BLaER1 treated with 17β-estradiol and CSF1 and Interleukin-3, amounts not matched to agents 10 nM and 100 nM (cell line): ENCODE measurements at regions not wholly inside any gene's neighbourhood (a gene's known extent, or its start where the extent isn't known, plus 50 kb on each side); places are given as distances from the start of the nearest gene placed in this dataset.
"Not testable (repeated sequence)": the region's sequence is repeated elsewhere in the genome, so short reads cannot be mapped to it uniquely, and the experiment has no call there.

Experiments
- H3K27ac ChIP-seq, 11 experiments: shearing (Covaris generic); formaldehyde crosslinking; 2 replicates each; pipeline ENCODE4 v1.8.1; 2022
- H3K27me3 ChIP-seq, 11 experiments: shearing (Covaris generic); formaldehyde crosslinking; 2 replicates each; pipeline ENCODE4 v1.8.1; 2022
- H3K36me3 ChIP-seq, 11 experiments: shearing (Covaris generic); formaldehyde crosslinking; 2 replicates each; pipeline ENCODE4 v1.8.1; 2022
- H3K4me1 ChIP-seq, 10 experiments: shearing (Covaris generic); formaldehyde crosslinking; 2 replicates each; pipeline ENCODE4 v1.8.1; 2022
- H3K4me2 ChIP-seq, 11 experiments: shearing (Covaris generic); formaldehyde crosslinking; 2 replicates each; pipeline ENCODE4 v1.8.1; 2022
- H3K4me3 ChIP-seq, 10 experiments: shearing (Covaris generic); formaldehyde crosslinking; 2 replicates each; pipeline ENCODE4 v1.8.1; 2022
- H3K9ac ChIP-seq, 11 experiments: shearing (Covaris generic); formaldehyde crosslinking; 2 replicates each; pipeline ENCODE4 v1.8.1; 2022
- H3K9me3 ChIP-seq, 11 experiments: shearing (Covaris generic); formaldehyde crosslinking; replicated peaks in 1 of 11; 2 replicates each; pipeline ENCODE4 v1.8.1; 2022
- H4K20me1 ChIP-seq, 11 experiments: shearing (Covaris generic); formaldehyde crosslinking; 2 replicates each; pipeline ENCODE4 v1.8.1; 2022
- Cebpa-rat ChIP-seq, 11 experiments: shearing (Covaris generic); IDR thresholded peaks; 2 replicates each; pipeline ENCODE4 v1.8.1; 2022

GRCh38 chr2:179336782-179337534 lies 72.3 kb upstream of the SESTD1 start:
- Histone ChIP-seq H3K36me3 (no peaks in the 10 kb centered on the region), H3K4me3 (no peak overlapping the region), H3K27me3 (no peaks in the 10 kb centered on the region), H3K9me3 (no peaks in the 10 kb centered on the region), H3K4me2 (no peak overlapping the region), H3K27ac (no peak overlapping the region), H3K4me1 (peaks cover 0 to 6% (median 0%) of the 10 kb centered on the region in 10 experiments; a peak in 1 of 20 replicates), H3K9ac (no peak overlapping the region), H4K20me1 (no peaks in the 10 kb centered on the region)
- no peak for TF ChIP-seq Cebpa-rat (IDR thresholded peaks at IDR 0.05)

DNA sequence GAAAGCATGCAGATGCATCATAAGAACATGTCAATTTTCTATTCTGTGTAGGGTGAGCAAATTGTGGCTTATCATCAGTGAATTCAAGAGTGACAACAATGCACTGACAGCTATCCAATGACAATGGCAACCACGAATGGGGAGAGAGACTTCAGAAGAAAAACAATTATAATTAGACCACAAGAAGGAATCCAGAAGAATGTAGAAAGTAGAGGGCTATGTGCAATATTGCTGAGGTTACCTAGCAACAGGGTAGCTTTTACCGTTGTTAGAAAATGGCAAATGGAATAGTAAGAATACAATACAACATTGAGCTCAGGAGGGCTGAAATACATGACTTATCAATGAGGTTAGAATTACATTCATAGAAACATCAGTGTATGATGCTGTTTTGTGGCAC lies 71.1 kb upstream of the SESTD1 start:
- no peak overlapping the region for H3K9ac ChIP-seq
- no peak for TF ChIP-seq Cebpa-rat (IDR thresholded peaks at IDR 0.05)
- H3K27me3 ChIP-seq: no peaks in the 10 kb centered on the region
- peaks cover 0 to 9% (median 4%) of the 10 kb centered on the region in 11 experiments; a peak in 10 of 22 replicates for H3K9me3 ChIP-seq
- H3K36me3 ChIP-seq: no peaks in the 10 kb centered on the region
- no peaks in the 10 kb centered on the region for H4K20me1 ChIP-seq
- no peak overlapping the region for H3K4me2 ChIP-seq
- H3K4me3 ChIP-seq: no peak overlapping the region
- H3K27ac ChIP-seq: no peak overlapping the region
- H3K4me1 ChIP-seq: peaks cover 0 to 6% (median 0%) of the 10 kb centered on the region in 10 experiments; a peak in 1 of 20 replicates

- Histone ChIP-seq H3K4me2 (no peak overlapping the region), H3K4me3 (no peak overlapping the region), H3K4me1 (no peaks in the 10 kb centered on the region), H4K20me1 (no peaks in the 10 kb centered on the region), H3K9ac (no peak overlapping the region), H3K27me3 (no peaks in the 10 kb centered on the region), H3K9me3 (peaks cover 16 to 26% (median 20%) of the 10 kb centered on the region in 11 experiments; a peak in 20 of 22 replicates), H3K36me3 (no peaks in the 10 kb centered on the region), H3K27ac (no peak overlapping the region)
- no peak for TF ChIP-seq Cebpa-rat (IDR thresholded peaks at IDR 0.05)
Observed at GRCh38 chr2:179332903-179333302, 68.3 kb upstream of the SESTD1 start.

DNA sequence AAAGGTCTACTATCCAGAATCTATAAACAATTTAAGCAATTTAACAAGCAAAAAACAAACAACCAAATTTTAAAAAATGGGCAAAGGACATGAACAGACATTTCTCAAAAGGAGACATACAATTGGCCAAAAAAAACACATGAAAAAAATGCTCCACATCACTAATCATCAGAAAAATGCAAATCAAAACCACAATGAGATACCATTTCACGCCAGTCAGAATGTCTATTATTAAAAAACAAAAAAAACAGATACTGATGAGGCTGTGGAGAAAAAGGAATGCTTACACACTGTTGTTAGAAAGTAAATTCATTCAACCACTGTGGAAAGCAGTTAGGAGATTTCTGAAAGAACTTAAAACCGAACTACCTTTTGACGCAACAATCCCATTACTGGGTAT lies 66.4 kb upstream of the SESTD1 start:
- Histone ChIP-seq H3K27me3 (no peaks in the 10 kb centered on the region), H4K20me1 (no peaks in the 10 kb centered on the region), H3K4me2 (no peak overlapping the region), H3K9me3 (peaks cover 16 to 26% (median 20%) of the 10 kb centered on the region in 11 experiments; a peak in 20 of 22 replicates), H3K36me3 (no peaks in the 10 kb centered on the region), H3K27ac (no peak overlapping the region), H3K9ac (no peak overlapping the region), H3K4me3 (no peak overlapping the region), H3K4me1 (no peaks in the 10 kb centered on the region)
- no peak for TF ChIP-seq Cebpa-rat (IDR thresholded peaks at IDR 0.05)

- Histone ChIP-seq H3K27me3 (no peaks in the 10 kb centered on the region), H3K9me3 (no peaks in the 10 kb centered on the region), H3K9ac (no peak overlapping the region), H3K27ac (no peak overlapping the region), H4K20me1 (no peaks in the 10 kb centered on the region), H3K4me3 (no peak overlapping the region), H3K4me1 (no peaks in the 10 kb centered on the region), H3K36me3 (no peaks in the 10 kb centered on the region), H3K4me2 (no peak overlapping the region)
- TF ChIP-seq Cebpa-rat (IDR thresholded peaks at IDR 0.05): no peak
Observed at GRCh38 chr2:179322289-179322688, 57.7 kb upstream of the SESTD1 start.

- H3K4me2 ChIP-seq, H3K27ac ChIP-seq, H3K9ac ChIP-seq, H3K4me1 ChIP-seq, H3K9me3 ChIP-seq, H4K20me1 ChIP-seq, H3K36me3 ChIP-seq, H3K27me3 ChIP-seq, H3K4me3 ChIP-seq: not testable (repeated sequence)
Observed at GRCh38 chr2:179321034-179321433, 56.4 kb upstream of the SESTD1 start.

DNA sequence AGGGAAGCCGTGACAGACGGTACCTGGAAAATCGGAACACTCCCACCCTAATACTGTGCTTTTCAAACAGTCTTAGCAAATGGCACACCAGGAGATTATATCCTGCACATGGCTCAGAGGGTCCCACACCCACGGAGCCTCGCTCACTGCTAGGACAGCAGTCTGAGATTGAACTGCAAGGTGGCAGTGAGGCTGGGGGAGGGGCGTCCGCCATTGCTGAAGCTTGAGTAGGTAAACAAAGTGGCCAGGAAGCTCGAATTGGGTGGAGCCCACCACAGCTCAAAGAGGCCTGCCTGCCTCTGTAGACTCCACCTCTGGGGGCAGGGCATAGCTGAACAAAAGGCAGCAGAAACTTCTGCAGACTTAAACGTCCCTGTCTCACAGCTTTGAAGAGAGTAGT lies 50.1 kb upstream of the SESTD1 start:
- H3K4me2 ChIP-seq, H3K27me3 ChIP-seq, H3K4me1 ChIP-seq: not testable (repeated sequence)

More for the DNA sequence above, 50.1 kb upstream of the SESTD1 start:
- not testable (repeated sequence) for H4K20me1 ChIP-seq, H3K9me3 ChIP-seq, H3K9ac ChIP-seq, H3K27ac ChIP-seq, H3K36me3 ChIP-seq, H3K4me3 ChIP-seq
